GM03348 (cell line): ENCODE measurements at regions not wholly inside any gene's neighbourhood (a gene's known extent, or its start where the extent isn't known, plus 50 kb on each side); places are given as distances from the start of the nearest gene placed in this dataset.

Experiments
- DNase-seq: peaks from one replicate; pipeline ENCODE4 v3.0.0; 2012; ENCODE audit warnings: low spot score

DNA sequence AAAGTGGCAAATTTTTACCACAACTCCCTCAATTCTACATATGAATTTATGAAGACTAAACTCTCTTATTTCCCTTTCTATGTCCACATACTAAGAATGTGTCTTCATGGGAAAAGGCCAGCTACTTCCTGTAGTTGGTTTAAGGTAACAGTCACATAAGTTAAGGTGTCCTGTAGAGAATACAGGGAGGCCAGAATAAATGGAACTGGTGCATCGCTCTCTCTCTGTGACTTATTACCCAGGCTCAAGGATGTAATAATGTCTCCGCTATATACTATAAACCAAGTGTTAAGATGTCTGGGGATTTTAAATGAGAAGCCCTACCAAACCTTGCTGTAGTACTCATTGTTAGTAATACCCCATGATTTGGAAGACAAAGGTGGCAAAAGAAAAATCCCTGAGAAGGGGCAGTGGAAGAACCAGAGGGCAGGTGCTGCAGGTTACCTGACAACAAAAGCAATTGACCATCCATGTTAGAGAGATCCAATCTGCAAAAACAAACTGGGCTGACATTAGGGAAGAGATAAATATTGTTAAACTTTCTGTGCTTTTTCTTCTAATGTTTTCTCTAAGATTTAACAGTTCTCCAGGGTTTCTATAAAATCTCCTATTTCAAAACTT is 372.8 kb downstream of the TMX3 start:
- DNase-seq, result no peak

DNA sequence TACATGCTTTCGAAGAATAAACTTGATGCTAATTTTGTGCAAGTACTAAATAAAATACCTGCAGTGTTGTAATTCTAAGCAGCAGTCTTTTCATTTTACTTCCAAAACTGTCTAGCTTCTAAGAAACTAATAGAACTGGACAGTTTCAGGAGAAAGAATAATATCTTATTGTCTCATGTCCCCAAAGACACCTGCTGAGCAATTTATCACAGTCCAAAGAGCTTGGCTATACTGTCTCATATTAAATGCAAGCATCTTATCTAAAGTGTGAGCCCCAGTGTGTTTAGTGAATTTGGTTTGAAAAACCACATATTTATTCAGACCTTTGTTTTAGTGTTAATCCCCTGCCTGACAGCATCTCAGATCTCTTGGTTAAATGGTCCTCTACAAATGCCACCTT is 374.3 kb downstream of the TMX3 start:
- DNase-seq, result no peak

GRCh38 chr18:68330658-68331057 is 384.2 kb downstream of the TMX3 start:
- DNase-seq, result no peak

GRCh38 chr18:68323921-68324320 is 391.0 kb downstream of the TMX3 start:
- DNase-seq, result no peak

DNA sequence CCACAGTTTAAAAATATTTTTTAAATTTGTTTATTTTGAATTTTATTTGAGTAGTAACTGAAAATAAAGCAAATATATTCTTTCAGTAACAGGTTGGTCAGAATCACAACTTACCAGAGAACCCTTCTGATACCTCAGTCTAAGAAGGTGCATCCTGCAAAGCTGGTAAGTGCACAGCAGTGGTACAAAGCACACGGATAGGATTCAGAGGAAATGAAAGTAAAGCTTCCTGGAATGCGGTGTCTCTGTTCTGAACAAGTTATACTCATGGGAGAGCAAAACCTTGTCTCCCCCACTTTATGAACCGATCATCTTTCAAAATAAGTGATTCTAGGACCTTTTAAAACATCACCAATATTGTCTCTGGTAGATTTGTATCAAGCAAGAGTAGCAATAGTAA is 398.3 kb downstream of the TMX3 start:
- peak; percentile 49 for DNase-seq

DNA sequence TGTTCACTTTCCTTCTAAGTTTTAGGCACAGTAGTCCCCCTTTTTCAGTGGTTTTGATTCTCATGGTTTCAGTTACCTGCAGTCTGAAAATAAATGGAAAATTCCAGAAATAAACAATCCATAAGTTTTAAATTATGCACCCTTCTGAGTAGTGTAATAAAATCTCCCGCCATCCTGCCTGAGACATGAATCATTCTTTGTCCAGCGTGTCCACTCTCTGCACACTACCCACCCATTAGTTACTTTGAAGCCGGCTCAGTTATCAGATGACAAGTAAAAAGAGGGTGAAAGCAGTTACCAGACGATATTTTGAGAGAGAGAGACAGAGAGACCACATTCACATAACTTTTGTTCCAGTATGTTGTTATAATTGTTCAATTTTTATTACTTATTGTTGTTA is 400.5 kb downstream of the TMX3 start:
- no peak for DNase-seq

GRCh38 chr18:68301441-68301840 is 413.5 kb downstream of the TMX3 start:
- DNase-seq, result no peak

DNA sequence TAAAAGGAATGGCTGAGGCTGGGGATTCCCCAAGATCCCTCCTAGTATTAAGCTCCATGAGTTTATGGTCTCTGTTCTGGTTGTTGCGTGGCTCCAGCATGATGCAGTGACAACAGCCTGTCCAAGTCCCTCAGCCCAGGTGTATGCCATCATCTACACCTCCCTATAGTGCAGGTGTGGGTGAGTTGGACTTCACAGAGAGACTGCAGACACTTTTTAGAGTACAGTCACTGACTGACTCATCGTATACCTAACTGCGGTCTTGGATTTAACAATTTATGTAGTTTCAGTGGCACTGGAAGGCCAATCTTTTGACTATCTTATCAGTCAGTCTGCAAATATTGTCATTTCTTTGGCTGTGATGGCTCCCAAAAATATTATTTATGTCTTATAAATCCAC is 415.0 kb downstream of the TMX3 start:
- DNase-seq, result no peak

DNA sequence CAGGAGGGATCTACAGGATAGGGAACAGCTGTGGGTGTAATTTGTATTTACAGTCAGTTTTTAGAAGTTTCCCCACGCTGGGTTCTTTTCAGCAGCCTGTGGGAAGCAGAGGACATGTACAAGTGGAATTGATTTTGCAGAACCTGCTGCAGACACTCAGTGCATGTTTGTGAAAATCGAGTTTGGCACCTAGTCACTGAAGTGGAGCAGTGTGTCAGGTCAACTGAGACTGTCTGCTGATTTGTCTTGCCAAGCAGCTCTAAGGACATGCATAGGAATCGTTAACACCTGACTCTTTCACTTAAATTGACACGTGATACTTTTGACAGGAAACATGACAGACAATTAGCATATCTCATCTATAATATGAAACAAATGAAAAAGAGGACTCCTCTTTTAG is 416.6 kb downstream of the TMX3 start:
- DNase-seq, result no peak

DNA sequence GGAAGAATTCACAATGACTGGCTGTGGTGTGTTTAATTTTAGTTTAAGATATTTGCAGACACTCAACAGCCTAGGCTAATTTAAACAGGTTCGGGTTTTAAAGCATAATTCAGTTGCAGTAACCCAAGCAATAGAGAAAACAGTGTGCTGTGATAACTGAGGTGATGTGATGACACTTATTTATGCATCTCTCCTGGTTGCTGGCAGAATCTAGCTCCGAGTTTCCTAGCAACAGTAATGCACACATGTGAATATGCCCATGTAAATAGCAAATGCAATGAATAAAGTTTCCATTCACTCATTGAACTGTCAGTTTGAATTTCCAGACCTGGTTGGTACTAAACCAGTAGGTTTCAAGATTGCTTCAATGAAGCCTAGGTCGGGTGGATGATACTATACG is 426.5 kb downstream of the TMX3 start:
- DNase-seq, result no peak

DNA sequence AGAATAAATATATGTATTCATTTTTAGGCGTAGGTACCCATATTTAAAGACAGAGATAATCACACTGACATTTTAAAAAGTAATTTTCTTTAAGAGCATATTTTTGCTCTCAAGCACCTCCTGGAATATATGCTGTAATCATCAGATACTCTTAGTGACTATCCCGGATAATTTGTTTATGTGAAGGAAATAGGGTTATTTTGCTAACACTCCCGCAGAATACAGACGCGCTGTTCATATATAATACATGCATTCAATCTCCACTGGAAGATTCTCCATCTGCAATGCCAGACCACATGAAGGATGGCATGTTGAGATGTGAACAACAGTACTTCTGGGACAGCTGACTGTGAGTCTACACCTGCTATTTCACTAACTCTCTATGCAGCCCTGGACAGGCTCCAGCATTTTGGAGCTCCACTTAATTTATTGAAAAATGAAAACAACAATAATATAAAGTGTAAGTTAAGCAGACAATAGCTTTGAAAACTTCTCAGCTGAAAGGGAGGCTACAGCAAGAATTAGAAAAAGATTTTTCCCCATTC is 430.6 kb downstream of the TMX3 start:
- no peak for DNase-seq

DNA sequence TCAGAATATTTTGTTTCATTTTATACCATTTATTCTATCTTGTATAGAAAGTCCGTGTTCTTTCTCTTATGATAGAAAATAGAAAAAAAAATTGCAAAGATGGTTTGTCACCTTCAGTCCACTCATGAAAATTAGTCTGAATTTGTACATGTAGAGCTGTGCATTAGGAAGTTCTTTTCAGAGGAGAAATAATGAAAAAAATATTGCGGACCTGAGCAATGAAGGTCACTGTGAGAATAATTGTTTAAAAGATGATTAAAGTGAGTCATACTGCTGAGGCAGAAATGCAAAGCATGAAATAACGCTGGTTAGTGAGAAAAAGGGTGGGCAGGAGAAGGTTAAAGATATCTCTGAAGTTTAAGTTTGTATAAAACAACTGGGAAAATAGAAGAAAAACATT is 431.1 kb downstream of the TMX3 start:
- DNase-seq, result no peak

DNA sequence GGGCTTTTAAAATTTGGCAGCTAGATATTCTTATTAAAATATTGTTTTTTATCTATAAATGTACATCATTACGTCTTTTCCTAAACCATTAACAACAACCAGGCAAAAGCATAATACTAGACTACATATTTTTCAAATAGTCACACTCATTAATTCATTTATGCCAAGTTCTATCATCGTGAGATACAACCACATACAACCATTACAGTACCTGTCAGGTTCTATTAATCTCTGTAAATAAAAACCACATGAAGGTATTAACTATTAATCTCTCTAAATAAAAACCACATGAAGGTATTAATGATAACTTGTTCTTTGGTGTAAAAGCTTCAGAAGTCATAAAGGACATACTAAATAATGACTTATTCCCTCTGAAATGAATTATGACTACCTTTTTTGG is 432.7 kb downstream of the TMX3 start:
- DNase-seq, result no peak

DNA sequence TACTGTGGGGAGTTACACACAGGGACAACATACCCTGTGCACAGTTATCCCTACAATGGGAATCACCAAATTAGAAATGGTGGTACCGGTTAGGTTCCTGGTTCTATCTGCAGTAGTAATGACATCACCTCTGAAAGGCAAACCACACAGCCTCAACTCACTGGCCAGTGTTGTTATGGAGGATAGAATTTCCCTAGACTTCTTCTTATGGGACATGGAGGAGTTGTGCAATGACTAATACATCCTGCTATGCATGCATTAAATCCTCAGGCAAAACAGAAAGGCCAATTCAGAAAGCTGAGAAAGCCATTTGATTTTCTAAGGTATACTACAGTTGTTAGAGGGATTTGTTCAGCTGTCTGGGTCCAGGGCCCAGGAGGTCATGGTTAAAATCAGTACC is 439.3 kb downstream of the TMX3 start:
- DNase-seq, result peak; percentile 24

GRCh38 chr18:68270017-68270416 is 444.9 kb downstream of the TMX3 start:
- DNase-seq, result no peak

DNA sequence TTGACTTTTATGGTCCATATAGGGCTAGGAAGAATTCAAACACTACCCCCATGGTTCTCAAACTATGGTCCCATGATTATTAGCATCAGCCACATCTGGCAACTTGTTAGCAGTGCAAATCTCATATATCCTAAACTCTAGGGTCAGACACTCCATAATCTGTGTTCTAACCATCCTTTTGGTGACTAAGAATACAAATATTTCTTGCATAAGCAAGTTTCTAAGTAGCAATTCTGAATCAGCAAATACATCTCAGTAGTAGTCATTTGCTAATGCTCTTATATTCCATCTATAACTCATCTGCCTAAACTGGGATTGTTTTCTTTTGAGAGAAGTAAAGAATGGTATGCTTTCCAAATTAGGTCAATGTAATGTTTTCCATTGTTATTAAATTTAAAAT is 447.3 kb downstream of the TMX3 start:
- DNase-seq, result peak; percentile 26

DNA sequence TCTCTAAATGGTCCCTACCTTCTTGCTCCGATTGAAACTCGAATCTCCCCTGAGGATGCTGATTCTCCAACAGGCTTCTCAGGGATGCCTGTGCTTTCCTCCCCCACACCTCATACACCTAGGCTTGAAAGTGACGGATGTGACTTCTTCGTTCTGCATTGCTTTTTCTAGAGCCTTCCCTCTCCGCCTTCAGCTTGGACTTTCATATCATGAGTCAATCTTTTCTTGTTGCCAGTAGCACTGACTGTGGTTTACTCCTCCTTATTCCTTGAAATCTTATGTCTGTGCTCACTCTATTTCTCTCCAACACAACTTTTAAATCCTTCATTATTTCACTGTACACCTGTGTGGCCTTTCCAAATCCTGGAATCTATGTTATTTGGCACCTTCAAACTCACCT is 451.4 kb downstream of the TMX3 start:
- peak; percentile 18 for DNase-seq

- peak; percentile 59 for DNase-seq
Observed at GRCh38 chr18:68262690-68263294, 452.1 kb downstream of the TMX3 start.

GRCh38 chr18:68256418-68257067 is 458.4 kb downstream of the TMX3 start:
- no peak for DNase-seq

GRCh38 chr18:68244786-68245185 is 470.1 kb downstream of the TMX3 start:
- DNase-seq, result no peak

DNA sequence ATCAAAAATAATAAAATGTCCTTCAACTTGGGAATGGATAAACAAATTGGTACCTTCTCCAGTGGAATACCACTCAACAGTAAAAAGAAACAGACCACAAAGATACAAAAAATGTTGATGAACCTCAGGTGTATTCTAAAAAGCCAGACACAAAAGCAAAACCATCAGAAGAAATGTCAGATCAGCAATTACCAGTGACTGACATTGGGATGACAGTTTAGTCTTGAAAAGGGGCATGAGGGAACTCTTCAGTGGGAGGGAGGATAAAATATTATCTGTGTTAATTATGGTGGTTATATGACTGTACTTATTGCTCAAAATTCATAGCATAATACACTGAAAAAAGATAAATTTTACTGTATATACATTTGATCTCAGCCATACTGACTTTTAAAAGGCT is 473.0 kb downstream of the TMX3 start:
- DNase-seq, result no peak

DNA sequence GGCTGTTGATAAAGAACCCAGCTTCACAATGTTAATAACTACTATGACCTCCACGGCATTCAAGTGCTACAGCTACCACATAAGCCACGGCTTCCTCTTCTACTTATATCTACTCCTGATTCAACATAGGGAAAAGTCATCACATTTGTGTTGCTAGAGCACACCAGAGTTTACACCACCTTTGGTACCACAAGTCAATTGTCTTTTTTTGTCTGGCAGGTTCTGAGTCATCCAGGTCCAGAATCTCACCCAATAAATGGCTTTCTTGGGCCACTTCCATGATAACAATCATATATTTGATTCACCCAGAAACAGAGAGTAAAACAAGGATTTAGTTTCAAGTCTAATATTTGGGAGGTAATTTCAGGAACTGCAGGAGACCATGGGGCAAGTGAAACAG is 480.2 kb downstream of the TMX3 start:
- DNase-seq, result no peak

- DNase-seq, result no peak
Observed at GRCh38 chr18:68234131-68234530, 480.8 kb downstream of the TMX3 start.

GRCh38 chr18:68233018-68233417 is 481.9 kb downstream of the TMX3 start:
- DNase-seq, result no peak
